HG03571 (cell line): ENCODE measurements at regions not wholly inside any gene's neighbourhood (a gene's known extent, or its start where the extent isn't known, plus 50 kb on each side); places are given as distances from the start of the nearest gene placed in this dataset.

Experiments used
- ATAC-seq: cut with Tn5 transposase; IDR thresholded peaks from one replicate; pipeline ENCODE4 v1.9.1; 2021; ENCODE audit not compliant: unreplicated experiment

GRCh38 chr22:47296405-47297260 is 534.2 kb downstream of the TBC1D22A start:
- no peak for ATAC-seq

GRCh38 chr22:47295982-47296381 is 533.5 kb downstream of the TBC1D22A start:
- no peak for ATAC-seq

GRCh38 chr22:47295226-47295901 is 532.9 kb downstream of the TBC1D22A start:
- no peak for ATAC-seq

GRCh38 chr22:47294576-47294975 is 532.1 kb downstream of the TBC1D22A start:
- no peak for ATAC-seq

- no peak for ATAC-seq
Measured at GRCh38 chr22:47294222-47294532, 531.7 kb downstream of the TBC1D22A start.

- ATAC-seq = no peak
Measured at GRCh38 chr22:47293368-47294221, 531.1 kb downstream of the TBC1D22A start.

- ATAC-seq = no peak
Measured at GRCh38 chr22:47292546-47293320, 530.3 kb downstream of the TBC1D22A start.

GRCh38 chr22:47291565-47292495 is 529.4 kb downstream of the TBC1D22A start:
- ATAC-seq = no peak

GRCh38 chr22:47290706-47291430 is 528.4 kb downstream of the TBC1D22A start:
- ATAC-seq = no peak

GRCh38 chr22:47289336-47289985 is 527.0 kb downstream of the TBC1D22A start:
- no peak for ATAC-seq

GRCh38 chr22:47288680-47289079 is 526.2 kb downstream of the TBC1D22A start:
- no peak for ATAC-seq

- ATAC-seq = no peak
Measured at GRCh38 chr22:47287516-47287915, 525.1 kb downstream of the TBC1D22A start.

- no peak for ATAC-seq
Measured at GRCh38 chr22:47286590-47286989, 524.1 kb downstream of the TBC1D22A start.

GRCh38 chr22:47285981-47286380 is 523.5 kb downstream of the TBC1D22A start:
- ATAC-seq = no peak

GRCh38 chr22:47284822-47285221 is 522.4 kb downstream of the TBC1D22A start:
- ATAC-seq = no peak

- ATAC-seq = no peak
Measured at GRCh38 chr22:47284360-47284759, 521.9 kb downstream of the TBC1D22A start.

GRCh38 chr22:47283616-47284270 is 521.3 kb downstream of the TBC1D22A start:
- no peak for ATAC-seq

GRCh38 chr22:47282851-47283250 is 520.4 kb downstream of the TBC1D22A start:
- ATAC-seq = no peak
